Stimulated activated naive CD8-positive, alpha-beta T cell treated with anti-CD3 and anti-CD28 coated beads, Interleukin-15, amount 100 ng/mL, for 72 hours (primary cell): ENCODE measurements at regions not wholly inside any gene's neighbourhood (a gene's known extent, or its start where the extent isn't known, plus 50 kb on each side); places are given as distances from the start of the nearest gene placed in this dataset.

Source experiments
- ATAC-seq: fragments of 150-1000 bp; cut with Tn5 transposase; 2 replicates; pipeline ENCODE4 v1.10.0; 2021; ENCODE audit warnings: mild to moderate bottlenecking, moderate library complexity
- DNase-seq, 2 donors: peaks; one replicate each; pipeline ENCODE4 v3.0.0; 2021 to 2022
- H3K27ac Mint-ChIP-seq, 2 donors: one replicate each; pipeline ENCODE4 v1.8.0; 2022; ENCODE audit warnings: mild to moderate bottlenecking in 2 of 2, mixed read lengths in 2 of 2, moderate library complexity in 2 of 2
- H3K27me3 Mint-ChIP-seq: one replicate; pipeline ENCODE4 v1.8.0; 2022; ENCODE audit warnings: mixed read lengths
- H3K4me1 Mint-ChIP-seq: one replicate; pipeline ENCODE4 v1.8.0; 2022; ENCODE audit warnings: mild to moderate bottlenecking, mixed read lengths
- H3K4me3 Mint-ChIP-seq, 2 donors: one replicate each; pipeline ENCODE4 v1.8.0; 2022; ENCODE audit warnings: mild to moderate bottlenecking in 2 of 2, mixed read lengths in 2 of 2, moderate library complexity in 1 of 2
- H3K9me3 Mint-ChIP-seq, 2 donors: one replicate each; pipeline ENCODE4 v1.8.0; 2022; ENCODE audit warnings: mixed read lengths in 2 of 2

GRCh38 chrX:7220121-7220520 lies 72.2 kb upstream of the PUDP start:
- no peak for DNase-seq
- Mint-ChIP-seq H3K4me3 (no peak overlapping the region), H3K9me3 (no peaks in the 10 kb centered on the region)

GRCh38 chrX:7219153-7219705 lies 71.3 kb upstream of the PUDP start:
- no peaks in the 10 kb centered on the region for H3K9me3 Mint-ChIP-seq
- no peak overlapping the region for H3K27ac Mint-ChIP-seq
- H3K27me3 Mint-ChIP-seq: no peaks in the 10 kb centered on the region
- DNase-seq (no peak), ATAC-seq (no peak)
- no peaks in the 10 kb centered on the region for H3K4me1 Mint-ChIP-seq
- no peak overlapping the region for H3K4me3 Mint-ChIP-seq

More at GRCh38 chrX:7220121-7220520, 72.2 kb upstream of the PUDP start:
- H3K4me1 Mint-ChIP-seq: no peaks in the 10 kb centered on the region
- no peak for ATAC-seq
- H3K27me3 Mint-ChIP-seq: no peaks in the 10 kb centered on the region
- H3K27ac Mint-ChIP-seq: no peak overlapping the region

GRCh38 chrX:7218321-7219152 lies 70.6 kb upstream of the PUDP start:
- Mint-ChIP-seq H3K4me3 (no peak overlapping the region), H3K9me3 (no peaks in the 10 kb centered on the region), H3K27me3 (no peaks in the 10 kb centered on the region), H3K4me1 (no peaks in the 10 kb centered on the region), H3K27ac (no peak overlapping the region)
- DNase-seq: no peak
- ATAC-seq: no peak

GRCh38 chrX:7216981-7217587 lies 69.1 kb upstream of the PUDP start:
- Mint-ChIP-seq H3K27me3 (no peaks in the 10 kb centered on the region), H3K4me1 (no peaks in the 10 kb centered on the region), H3K27ac (no peak overlapping the region), H3K9me3 (no peaks in the 10 kb centered on the region), H3K4me3 (no peak overlapping the region)
- ATAC-seq (no peak), DNase-seq (no peak)

- H3K9me3 Mint-ChIP-seq: no peaks in the 10 kb centered on the region
- no peaks in the 10 kb centered on the region for H3K4me1 Mint-ChIP-seq
- H3K27me3 Mint-ChIP-seq: no peaks in the 10 kb centered on the region
- ATAC-seq (no peak), DNase-seq (no peak)
- peak overlapping the region in 1 of 2 donors; percentile 49 for H3K27ac Mint-ChIP-seq
- H3K4me3 Mint-ChIP-seq: no peak overlapping the region
Measured at GRCh38 chrX:7215842-7216241, 67.9 kb upstream of the PUDP start.

- H3K27me3 Mint-ChIP-seq: no peaks in the 10 kb centered on the region
- H3K4me3 Mint-ChIP-seq: no peak overlapping the region
- no peak overlapping the region for H3K27ac Mint-ChIP-seq
- DNase-seq (no peak), ATAC-seq (no peak)
- no peaks in the 10 kb centered on the region for H3K9me3 Mint-ChIP-seq
- no peaks in the 10 kb centered on the region for H3K4me1 Mint-ChIP-seq
Measured at GRCh38 chrX:7214251-7214650, 66.3 kb upstream of the PUDP start.

GRCh38 chrX:7205037-7205577 lies 57.2 kb upstream of the PUDP start:
- Mint-ChIP-seq H3K27me3 (no peaks in the 10 kb centered on the region), H3K4me3 (no peak overlapping the region), H3K4me1 (no peaks in the 10 kb centered on the region), H3K9me3 (no peaks in the 10 kb centered on the region), H3K27ac (no peak overlapping the region)
- DNase-seq (no peak), ATAC-seq (no peak)

GRCh38 chrX:7204619-7205018 lies 56.7 kb upstream of the PUDP start:
- Mint-ChIP-seq H3K27me3 (no peaks in the 10 kb centered on the region), H3K27ac (peak overlapping the region in 1 of 2 donors; percentile 76), H3K4me3 (no peak overlapping the region), H3K4me1 (no peaks in the 10 kb centered on the region), H3K9me3 (no peaks in the 10 kb centered on the region)
- ATAC-seq (no peak), DNase-seq (no peak)

GRCh38 chrX:7202206-7202605 lies 54.3 kb upstream of the PUDP start:
- Mint-ChIP-seq H3K27ac (no peak overlapping the region), H3K4me1 (no peaks in the 10 kb centered on the region), H3K27me3 (no peaks in the 10 kb centered on the region), H3K4me3 (no peak overlapping the region), H3K9me3 (no peaks in the 10 kb centered on the region)
- no peak for ATAC-seq
- DNase-seq: no peak

- Mint-ChIP-seq H3K27me3 (no peaks in the 10 kb centered on the region), H3K4me3 (no peak overlapping the region), H3K9me3 (no peaks in the 10 kb centered on the region), H3K4me1 (no peaks in the 10 kb centered on the region), H3K27ac (no peak overlapping the region)
- DNase-seq (no peak), ATAC-seq (no peak)
Measured at GRCh38 chrX:7201496-7201895, 53.5 kb upstream of the PUDP start.

GRCh38 chrX:7198499-7198898 lies 50.5 kb upstream of the PUDP start:
- Mint-ChIP-seq H3K9me3 (no peaks in the 10 kb centered on the region), H3K4me1 (no peaks in the 10 kb centered on the region), H3K27me3 (no peaks in the 10 kb centered on the region), H3K4me3 (no peak overlapping the region), H3K27ac (no peak overlapping the region)
- DNase-seq (no peak), ATAC-seq (no peak)
